Stimulated activated memory B cell treated with anti-CD40 and anti-IgM and Interleukin-4, amounts not matched to agents 10 μg/mL and 1 μg/mL and 100 μg/mL, for 72 hours (primary cell): ENCODE measurements at regions not wholly inside any gene's neighbourhood (a gene's known extent, or its start where the extent isn't known, plus 50 kb on each side); places are given as distances from the start of the nearest gene placed in this dataset.

ENCODE experiments used
- ATAC-seq: fragments of 150-1000 bp; cut with Tn5 transposase; 2 replicates; pipeline ENCODE4 v1.10.0; 2021
- H3K27ac Mint-ChIP-seq: one replicate; pipeline ENCODE4 v1.8.0; 2022; ENCODE audit warnings: mild to moderate bottlenecking, mixed read lengths
- H3K27me3 Mint-ChIP-seq: one replicate; pipeline ENCODE4 v1.8.0; 2022; ENCODE audit warnings: mixed read lengths
- H3K36me3 Mint-ChIP-seq: one replicate; pipeline ENCODE4 v1.8.0; 2022; ENCODE audit warnings: mixed read lengths
- H3K4me1 Mint-ChIP-seq: one replicate; pipeline ENCODE4 v1.8.0; 2022; ENCODE audit warnings: mixed read lengths
- H3K4me3 Mint-ChIP-seq: one replicate; pipeline ENCODE4 v1.8.0; 2022; ENCODE audit warnings: mild to moderate bottlenecking, moderate library complexity, mixed read lengths
- H3K9me3 Mint-ChIP-seq: one replicate; pipeline ENCODE4 v1.8.0; 2022; ENCODE audit warnings: mixed read lengths

GRCh38 chr20:1711826-1712601 lies 54.4 kb upstream of the SIRPG start:
- Mint-ChIP-seq H3K4me3 (no peak overlapping the region), H3K4me1 (peaks cover 11% of the 10 kb centered on the region), H3K27ac (no peak overlapping the region), H3K36me3 (no peaks in the 10 kb centered on the region), H3K27me3 (peaks cover 16% of the 10 kb centered on the region), H3K9me3 (peaks cover 3% of the 10 kb centered on the region)
- ATAC-seq: no peak

GRCh38 chr20:1711266-1711665 lies 53.7 kb upstream of the SIRPG start:
- Mint-ChIP-seq H3K4me3 (no peak overlapping the region), H3K36me3 (no peaks in the 10 kb centered on the region), H3K4me1 (peaks cover 11% of the 10 kb centered on the region), H3K27ac (no peak overlapping the region), H3K27me3 (peaks cover 16% of the 10 kb centered on the region), H3K9me3 (peaks cover 3% of the 10 kb centered on the region)
- no peak for ATAC-seq

GRCh38 chr20:1710484-1710883 lies 52.9 kb upstream of the SIRPG start:
- Mint-ChIP-seq H3K4me1 (peaks cover 11% of the 10 kb centered on the region), H3K27me3 (peaks cover 16% of the 10 kb centered on the region), H3K9me3 (peaks cover under 1% of the 10 kb centered on the region), H3K4me3 (no peak overlapping the region), H3K27ac (no peak overlapping the region), H3K36me3 (no peaks in the 10 kb centered on the region)
- ATAC-seq: no peak

- Mint-ChIP-seq H3K27me3 (peaks cover 16% of the 10 kb centered on the region), H3K27ac (no peak overlapping the region), H3K4me3 (no peak overlapping the region), H3K9me3 (peaks cover 5% of the 10 kb centered on the region), H3K4me1 (peaks cover 11% of the 10 kb centered on the region), H3K36me3 (peaks cover 5% of the 10 kb centered on the region)
- peak; percentile 53 for ATAC-seq
These were observed 50.2 kb upstream of the SIRPG start for GRCh38 chr20:1707588-1708449.
